K562 (cell line): ENCODE measurements at regions not wholly inside any gene's neighbourhood (a gene's known extent, or its start where the extent isn't known, plus 50 kb on each side); places are given as distances from the start of the nearest gene placed in this dataset.
A peak's percentile ranks its signal among the peaks of the same experiment; 100 is the strongest.

ENCODE experiments used
- ATAC-seq: fragments of 200-7000 bp; cut with Tn5 transposase; 3 replicates; pipeline ENCODE4 v1.9.1; 2020; ENCODE audit warnings: moderate library complexity
- BruUV-seq: library from RNA; stranded (reverse); fragments of 400-500 nt; replicated peaks from 2 replicates; lab custom pipeline; 2021; lab: Mats Ljungman, UMichigan
- CTCF ChIA-PET: fragments of 300-600 bp; formaldehyde crosslinking; extraction: SDS; loops from one replicate; lab custom pipeline; 2021; ENCODE audit warnings: low intra/inter-chr PET ratio; lab: Yijun Ruan, JAX
- POLR2A ChIA-PET: fragments of 300-600, 350-650 bp; sonication (Branson Sonifier 250); formaldehyde crosslinking; extraction: SDS; loops from one replicate; lab custom pipeline; 2021; ENCODE audit warnings: antibody characterized with exemption, inconsistent platforms; lab: Yijun Ruan, JAX
- DNase-seq, 4 experiments: peaks; one replicate each; pipeline versions ENCODE4 v3.0.0 to v3.0.0-alpha.2; 2011 to 2018; ENCODE audit warnings: low spot score in 3 of 4, mixed read lengths in 3 of 4; ENCODE audit errors: extremely low read depth in 1 of 4
- FAIRE-seq: peaks from 2 replicates; lab custom pipeline; 2011; peaks lifted over from hg19 to GRCh38; lab: Jason Lieb, UNC
- H2AFZ ChIP-seq: 2 replicates; pipeline ENCODE4 v1.6.0; 2011; ENCODE audit warnings: low read depth, low read length, control low read depth, inconsistent platforms
- H3K27ac ChIP-seq: fragments of 200-600 bp; 3 replicates; pipeline ENCODE4 v1.8.0; 2011; ENCODE audit warnings: low read depth, mild to moderate bottlenecking, control low read depth, inconsistent platforms, low read length, moderate library complexity, mixed read lengths; ENCODE audit errors: extremely low read depth
- H3K27me3 ChIP-seq, 2 experiments: fragments of 300-600 bp in 1 of 2; 2 replicates in 1 of 2; 3 replicates in 1 of 2; pipeline versions ENCODE4 v1.6.0 to v1.8.0; 2011; ENCODE audit warnings: inconsistent platforms in 2 of 2, low read length in 2 of 2, mild to moderate bottlenecking in 1 of 2, mixed read lengths in 1 of 2, moderate library complexity in 1 of 2; ENCODE audit not compliant: control insufficient read depth in 2 of 2, insufficient read depth in 2 of 2
- H3K36me3 ChIP-seq: fragments of 300-600 bp; 3 replicates; pipeline ENCODE4 v1.8.0; 2011; ENCODE audit warnings: mild to moderate bottlenecking, low read length, inconsistent platforms; ENCODE audit not compliant: control insufficient read depth, insufficient read depth
- H3K4me1 ChIP-seq, 2 experiments: fragments of 200-600 bp in 1 of 2; replicated peaks in 1 of 2; 2 replicates in 1 of 2; 3 replicates in 1 of 2; pipeline versions ENCODE4 v1.5.1 to v1.8.0; 2011; ENCODE audit warnings: inconsistent platforms in 2 of 2, low read length in 2 of 2, mild to moderate bottlenecking in 1 of 2, mixed read lengths in 1 of 2, moderate library complexity in 1 of 2; ENCODE audit not compliant: control insufficient read depth in 2 of 2, insufficient read depth in 2 of 2
- H3K4me2 ChIP-seq: 2 replicates; pipeline ENCODE4 v1.6.1; 2011; ENCODE audit warnings: low read length, control low read depth, inconsistent platforms, mixed read lengths; ENCODE audit not compliant: insufficient read depth
- H3K4me3 ChIP-seq: fragments of 200-600 bp; sonication (generic), shearing (Covaris generic); 2 replicates; pipeline ENCODE4 v1.5.1; 2016; ENCODE audit warnings: control low read depth, inconsistent platforms
- H3K79me2 ChIP-seq: fragments of 200-600 bp; 3 replicates; pipeline ENCODE4 v1.8.0; 2011; ENCODE audit warnings: low read length, inconsistent platforms; ENCODE audit not compliant: control insufficient read depth, insufficient read depth
- H3K9ac ChIP-seq, 2 experiments: 2 replicates each; pipeline versions ENCODE4 v1.6.0 to v1.6.1; 2011; ENCODE audit warnings: low read depth in 2 of 2, low read length in 2 of 2, control low read depth in 1 of 2, inconsistent platforms in 1 of 2, mild to moderate bottlenecking in 1 of 2, mixed read lengths in 1 of 2; ENCODE audit not compliant: insufficient read depth in 1 of 2
- H3K9me1 ChIP-seq: one replicate; pipeline ENCODE4 v1.6.0; 2011; ENCODE audit warnings: inconsistent platforms, mild to moderate bottlenecking, low read length, moderate library complexity; ENCODE audit not compliant: control insufficient read depth, insufficient read depth
- H3K9me3 ChIP-seq: replicated peaks from 2 replicates; pipeline ENCODE4 v1.5.1; 2011; ENCODE audit warnings: low read depth, low read length, inconsistent platforms; ENCODE audit not compliant: control insufficient read depth, insufficient read depth
- H4K20me1 ChIP-seq: replicated peaks from 2 replicates; pipeline ENCODE4 v1.6.1; 2011; ENCODE audit warnings: low read length, inconsistent platforms, mixed read lengths; ENCODE audit not compliant: control insufficient read depth, insufficient read depth
- ELF1 ChIP-seq: fragments of 200-800 bp; sonication (Bioruptor generic); IDR thresholded peaks from 2 replicates; pipeline ENCODE4 v1.6.1; 2016; ENCODE audit warnings: missing genetic modification characterization, missing compliant biosample characterization
- FOS ChIP-seq: IDR thresholded peaks from 3 replicates; pipeline ENCODE4 v1.6.1; 2011; ENCODE audit not compliant: insufficient read length; ENCODE audit errors: extremely low read depth
- FOXA3 ChIP-seq, 2 experiments: fragments of 450-650 bp in 1 of 2; sonication (generic) in 1 of 2; formaldehyde crosslinking; IDR thresholded peaks in 1 of 2; conservative IDR thresholded peaks in 1 of 2; 2 replicates each; pipeline versions ENCODE4 v1.4.0 to v1.8.0; 2020 to 2022; ENCODE audit warnings: mild to moderate bottlenecking in 2 of 2, missing genetic modification reagents in 1 of 2
- FOXP1 ChIP-seq: sonication (generic); formaldehyde crosslinking; IDR thresholded peaks from 2 replicates; pipeline ENCODE4 v1.8.0; 2022; ENCODE audit warnings: mild to moderate bottlenecking, missing genetic modification reagents
- MAFK ChIP-seq: IDR thresholded peaks from 2 replicates; pipeline ENCODE4 v1.6.1; 2011; ENCODE audit warnings: low read length, improper control_type of control experiment
- RBBP5 ChIP-seq: fragments of 200-600 bp; sonication (generic); IDR thresholded peaks from 2 replicates; pipeline ENCODE4 v1.6.1; 2012; ENCODE audit warnings: borderline replicate concordance, mild to moderate bottlenecking, low read length, control low read depth, inconsistent platforms; ENCODE audit not compliant: insufficient read depth, poor library complexity, severe bottlenecking
- RBM25 ChIP-seq: fragments of 200-400 bp; formaldehyde crosslinking; IDR thresholded peaks from 2 replicates; pipeline ENCODE4 v1.6.1; 2018; ENCODE audit warnings: low read length, low read depth, moderate library complexity; ENCODE audit not compliant: severe bottlenecking
- SPI1 ChIP-seq: IDR thresholded peaks from 2 replicates; pipeline ENCODE4 v1.6.1; 2011; ENCODE audit warnings: low read depth, low read length, control low read depth, borderline replicate concordance
- ZNF274 ChIP-seq: IDR thresholded peaks from 2 replicates; pipeline ENCODE4 v1.6.1; 2011; ENCODE audit warnings: low read depth, mild to moderate bottlenecking, low read length, moderate library complexity, borderline replicate concordance
- WGBS: fragments of 100-300 bp; shearing (Covaris generic); methylation state at CpG from one replicate; pipeline ENCODE4 v1.1.6; 2016; ENCODE audit warnings: low coverage, mixed read lengths; ENCODE audit not compliant: insufficient coverage; ENCODE audit errors: missing lambda C conversion rate; 5-methylcytosine and 5-hydroxymethylcytosine counted together
- in situ Hi-C: fragments of 300-500 bp; cut with MboI; formaldehyde crosslinking; loops from 4 replicates; pipeline ENCODE4 v1.15.0; 2018; ENCODE audit warnings: inconsistent platforms, mixed read lengths
- intact Hi-C: fragments of 100-400 bp; cut with micrococcal nuclease; formaldehyde crosslinking; loops from 2 replicates; pipeline ENCODE4 v1.14.2; 2022

GRCh38 chr2:195352581-195352980, 304.4 kb upstream of the SLC39A10 start (continued):
- TF ChIP-seq MAFK: peak; percentile 65

- no peak overlapping the region for H3K9ac ChIP-seq
- no TSS peak for BruUV-seq
- ChIA-PET POLR2A (no interaction called here), CTCF (no interaction called here)
- H4K20me1 ChIP-seq: no peaks in the 10 kb centered on the region
- H3K4me2 ChIP-seq: no peak overlapping the region
- H3K36me3 ChIP-seq: no peaks in the 10 kb centered on the region
- H3K4me3 ChIP-seq: no peak overlapping the region
- H3K27me3 ChIP-seq: no peaks in the 10 kb centered on the region
- in situ Hi-C loops: no loop called here
- H3K4me1 ChIP-seq: peaks cover 0 to 3% of the 10 kb centered on the region in 2 experiments; a peak in 2 of 5 replicates
- no peaks in the 10 kb centered on the region for H3K9me3 ChIP-seq
- no peak for ATAC-seq
- 91% methylated on average over 3 of the region's 5 CpGs for WGBS
- no peak for DNase-seq
- no peak for FAIRE-seq
- peak overlapping the region; percentile 26; the same call in 1 of the 2 replicates for H2AFZ ChIP-seq
- TF ChIP-seq FOXP1 (CRISPR knock-in tag) (no peak), RBM25 (peak; percentile 46)
- TF ChIP-seq, all 486 proteins: peak for 1
- intact Hi-C loops: no loop called here
- Histone ChIP-seq H3K79me2 (no peaks in the 10 kb centered on the region), H3K27ac (no peak overlapping the region), H3K9me1 (no peaks in the 10 kb centered on the region)
These were observed 313.0 kb upstream of the SLC39A10 start for GRCh38 chr2:195343942-195344530.

GRCh38 chr2:195343540-195343939, 313.5 kb upstream of the SLC39A10 start:
- no TSS peak for BruUV-seq
- Histone ChIP-seq H4K20me1 (no peaks in the 10 kb centered on the region), H3K9me1 (no peaks in the 10 kb centered on the region), H3K36me3 (no peaks in the 10 kb centered on the region), H3K4me3 (no peak overlapping the region), H3K9ac (no peak overlapping the region), H3K27ac (no peak overlapping the region), H3K4me1 (peaks cover 0 to 3% of the 10 kb centered on the region in 2 experiments; a peak in 2 of 5 replicates), H3K27me3 (no peaks in the 10 kb centered on the region), H2AFZ (peak overlapping the region; percentile 45; the same call in 1 of the 2 replicates), H3K9me3 (no peaks in the 10 kb centered on the region), H3K4me2 (no peak overlapping the region), H3K79me2 (no peaks in the 10 kb centered on the region)
- no peak for TF ChIP-seq ELF1 (tag)
- no peak for TF ChIP-seq MAFK
- TF ChIP-seq ZNF274: no peak
- no peak for TF ChIP-seq RBBP5
- TF ChIP-seq SPI1: peak; percentile 43; the same call in 1 of the 2 replicates
- no peak for TF ChIP-seq FOS
- TF ChIP-seq FOXA3 (CRISPR knock-in tag; conservative IDR thresholded peaks at IDR 0.05 in 1 of 2, IDR thresholded peaks at IDR 0.05 in 1 of 2): no peak
- in situ Hi-C loops: no loop called here
- FAIRE-seq (no peak), ATAC-seq (no peak), DNase-seq (no peak)
- POLR2A ChIA-PET: no interaction called here
- intact Hi-C loops: no loop called here
- WGBS: 67% methylated on average over 2 of the region's 2 CpGs
- CTCF ChIA-PET: no interaction called here
